Astrocyte (in vitro differentiated cells and primary cell): ENCODE measurements at regions not wholly inside any gene's neighbourhood (a gene's known extent, or its start where the extent isn't known, plus 50 kb on each side); places are given as distances from the start of the nearest gene placed in this dataset.
"Not testable (repeated sequence)": the region's sequence is repeated elsewhere in the genome, so short reads cannot be mapped to it uniquely, and the experiment has no call there.

ENCODE experiments used
- EZH2 ChIP-seq: IDR thresholded peaks from 2 replicates; pipeline ENCODE4 v1.6.1; 2012; ENCODE audit warnings: mild to moderate bottlenecking, low read length, inconsistent platforms; ENCODE audit not compliant: insufficient read depth
- TF ChIP-seq, protein P1 (sequence below): IDR thresholded peaks from 2 replicates; pipeline ENCODE4 v1.5.1; 2011; ENCODE audit warnings: low read depth, mild to moderate bottlenecking, inconsistent platforms, low read length, moderate library complexity; ENCODE audit not compliant: insufficient read depth

DNA sequence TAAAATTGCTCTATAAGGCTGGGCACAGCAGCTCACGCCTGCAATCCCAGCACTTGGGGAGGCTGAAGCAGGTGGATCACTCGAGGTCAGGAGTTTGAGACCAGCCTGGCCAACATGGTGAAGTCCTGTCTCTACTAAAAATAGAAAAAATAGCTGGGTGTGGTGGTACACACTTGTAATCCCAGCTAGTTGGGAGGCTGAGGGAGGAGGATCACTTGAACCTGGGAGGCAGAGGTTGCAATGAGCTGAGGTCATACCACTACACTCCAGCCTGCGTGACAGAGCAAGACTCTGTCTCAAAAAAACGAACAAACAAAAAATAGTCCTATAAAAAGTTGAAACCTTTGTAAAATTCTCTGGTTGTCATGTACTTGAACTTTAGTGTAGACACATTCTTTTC lies 93.0 kb upstream of the KIF26B start:
- TF ChIP-seq, protein P1, sequence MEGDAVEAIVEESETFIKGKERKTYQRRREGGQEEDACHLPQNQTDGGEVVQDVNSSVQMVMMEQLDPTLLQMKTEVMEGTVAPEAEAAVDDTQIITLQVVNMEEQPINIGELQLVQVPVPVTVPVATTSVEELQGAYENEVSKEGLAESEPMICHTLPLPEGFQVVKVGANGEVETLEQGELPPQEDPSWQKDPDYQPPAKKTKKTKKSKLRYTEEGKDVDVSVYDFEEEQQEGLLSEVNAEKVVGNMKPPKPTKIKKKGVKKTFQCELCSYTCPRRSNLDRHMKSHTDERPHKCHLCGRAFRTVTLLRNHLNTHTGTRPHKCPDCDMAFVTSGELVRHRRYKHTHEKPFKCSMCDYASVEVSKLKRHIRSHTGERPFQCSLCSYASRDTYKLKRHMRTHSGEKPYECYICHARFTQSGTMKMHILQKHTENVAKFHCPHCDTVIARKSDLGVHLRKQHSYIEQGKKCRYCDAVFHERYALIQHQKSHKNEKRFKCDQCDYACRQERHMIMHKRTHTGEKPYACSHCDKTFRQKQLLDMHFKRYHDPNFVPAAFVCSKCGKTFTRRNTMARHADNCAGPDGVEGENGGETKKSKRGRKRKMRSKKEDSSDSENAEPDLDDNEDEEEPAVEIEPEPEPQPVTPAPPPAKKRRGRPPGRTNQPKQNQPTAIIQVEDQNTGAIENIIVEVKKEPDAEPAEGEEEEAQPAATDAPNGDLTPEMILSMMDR: not testable (repeated sequence)
- TF ChIP-seq EZH2: not testable (repeated sequence)
